Endothelial cell of umbilical vein (primary cell): ENCODE measurements at regions not wholly inside any gene's neighbourhood (a gene's known extent, or its start where the extent isn't known, plus 50 kb on each side); places are given as distances from the start of the nearest gene placed in this dataset.

ENCODE experiments used
- BruUV-seq: library from RNA; stranded (reverse); fragments of 400-500 nt; replicated peaks from 2 replicates; lab custom pipeline; 2021; lab: Mats Ljungman, UMichigan
- CTCF ChIA-PET: fragments of 300-600, 350-600 bp; sonication (Branson Sonifier 250); formaldehyde crosslinking; loops from one replicate; lab custom pipeline; 2021; ENCODE audit warnings: antibody characterized with exemption, inconsistent platforms; lab: Charles Lee
- POLR2A ChIA-PET: fragments of 300-600, 350-600 bp; sonication (Branson Sonifier 250); formaldehyde crosslinking; loops from one replicate; lab custom pipeline; 2021; ENCODE audit warnings: antibody characterized with exemption, inconsistent platforms; lab: Charles Lee
- DNase-seq: peaks from one replicate; pipeline ENCODE4 v3.0.0-alpha.2; 2011; ENCODE audit warnings: low read depth, low spot score
- FAIRE-seq: peaks from 2 replicates; lab custom pipeline; 2011; peaks lifted over from hg19 to GRCh38; lab: Jason Lieb, UNC
- H2AFZ ChIP-seq: 2 replicates; pipeline ENCODE4 v1.6.0; 2012; ENCODE audit warnings: low read depth, low read length, control low read depth, inconsistent platforms
- H3K27ac ChIP-seq: 2 replicates; pipeline ENCODE4 v1.5.1; 2011; ENCODE audit warnings: low read depth, mild to moderate bottlenecking, control low read depth, low read length, moderate library complexity; ENCODE audit not compliant: insufficient read depth
- H3K27me3 ChIP-seq, 2 experiments: 2 replicates each; pipeline versions ENCODE4 v1.6.0 to v1.6.1; 2011; ENCODE audit warnings: low read length in 2 of 2, mixed read lengths in 1 of 2; ENCODE audit not compliant: control insufficient read depth in 2 of 2, insufficient read depth in 2 of 2
- H3K36me3 ChIP-seq, 2 experiments: 2 replicates in 1 of 2; 3 replicates in 1 of 2; pipeline ENCODE4 v1.5.1; 2011; ENCODE audit warnings: low read length in 2 of 2, mild to moderate bottlenecking in 1 of 2, moderate library complexity in 1 of 2; ENCODE audit not compliant: control insufficient read depth in 2 of 2, insufficient read depth in 2 of 2; ENCODE audit errors: extremely low read depth in 1 of 2
- H3K4me1 ChIP-seq: 3 replicates; pipeline ENCODE4 v1.5.1; 2011; ENCODE audit warnings: mild to moderate bottlenecking, low read length; ENCODE audit not compliant: control insufficient read depth, insufficient read depth; ENCODE audit errors: extremely low read depth
- H3K4me2 ChIP-seq: 2 replicates; pipeline ENCODE4 v1.6.1; 2011; ENCODE audit warnings: low read length, control low read depth, mixed read lengths; ENCODE audit not compliant: insufficient read depth
- H3K4me3 ChIP-seq, 3 experiments: fragments of 200-600 bp in 1 of 3; sonication (generic), shearing (Covaris generic) in 1 of 3; replicated peaks in 1 of 3; 2 replicates each; pipeline ENCODE4 v1.5.1; 2011 to 2016; ENCODE audit warnings: control low read depth in 3 of 3, low read length in 3 of 3, mild to moderate bottlenecking in 2 of 3, inconsistent platforms in 1 of 3, low read depth in 1 of 3, moderate library complexity in 1 of 3; ENCODE audit not compliant: insufficient read depth in 1 of 3
- H3K79me2 ChIP-seq: 2 replicates; pipeline ENCODE4 v1.6.0; 2012; ENCODE audit warnings: low read length, inconsistent platforms; ENCODE audit not compliant: control insufficient read depth, insufficient read depth
- H3K9ac ChIP-seq: replicated peaks from 2 replicates; pipeline ENCODE3; 2011; ENCODE audit warnings: low read length, control low read depth; ENCODE audit not compliant: insufficient read depth; ENCODE audit errors: extremely low read depth
- H3K9me1 ChIP-seq: replicated peaks from 3 replicates; pipeline ENCODE4 v1.6.0; 2011; ENCODE audit warnings: mild to moderate bottlenecking, low read length; ENCODE audit not compliant: control insufficient read depth, insufficient read depth; ENCODE audit errors: extremely low read depth
- H3K9me3 ChIP-seq: replicated peaks from 2 replicates; pipeline ENCODE4 v1.5.1; 2012; ENCODE audit warnings: low read length, inconsistent platforms; ENCODE audit not compliant: control insufficient read depth, insufficient read depth
- H4K20me1 ChIP-seq: replicated peaks from 2 replicates; pipeline ENCODE3; 2011; ENCODE audit warnings: mild to moderate bottlenecking, low read length; ENCODE audit not compliant: control insufficient read depth, insufficient read depth; ENCODE audit errors: extremely low read depth
- EZH2 ChIP-seq: IDR thresholded peaks from 2 replicates; pipeline ENCODE4 v1.6.1; 2012; ENCODE audit warnings: borderline replicate concordance, low read depth, mild to moderate bottlenecking, moderate library complexity, low read length, inconsistent platforms; ENCODE audit not compliant: severe bottlenecking
- FOS ChIP-seq: IDR thresholded peaks from 2 replicates; pipeline ENCODE4 v1.6.1; 2011; ENCODE audit warnings: mild to moderate bottlenecking, low read length, moderate library complexity, borderline replicate concordance; ENCODE audit not compliant: insufficient read depth
- GATA2 ChIP-seq: IDR thresholded peaks from 2 replicates; pipeline ENCODE4 v1.7.0; 2011; ENCODE audit warnings: low read depth, mild to moderate bottlenecking, moderate library complexity, mixed read lengths, low read length; ENCODE audit not compliant: insufficient read length, insufficient read depth
- JUN ChIP-seq: IDR thresholded peaks from 2 replicates; pipeline ENCODE4 v1.6.1; 2011; ENCODE audit warnings: borderline replicate concordance, low read depth; ENCODE audit not compliant: insufficient read length, insufficient read depth
- MYC ChIP-seq: IDR thresholded peaks from one replicate; pipeline ENCODE4 v1.6.1; 2011; ENCODE audit warnings: mild to moderate bottlenecking, low read depth, low read length
- POLR2A ChIP-seq: IDR thresholded peaks from 2 replicates; pipeline ENCODE4 v1.6.1; 2012; ENCODE audit warnings: low read depth, mild to moderate bottlenecking, control low read depth, low read length
- POLR2AphosphoS5 ChIP-seq: IDR thresholded peaks from 2 replicates; pipeline ENCODE4 v1.6.1; 2012; ENCODE audit warnings: low read depth, mild to moderate bottlenecking, control low read depth, low read length, moderate library complexity; ENCODE audit not compliant: insufficient read depth
- dilution Hi-C: fragments of 300-500 bp; cut with MboI; formaldehyde crosslinking; loops from one replicate; pipeline ENCODE4 v1.15.0; 2019; ENCODE audit warnings: low sequenced_read_pairs; ENCODE audit not compliant: extremely low pct_ligation_motif_present
- intact Hi-C: fragments of 100-400 bp; cut with micrococcal nuclease; formaldehyde crosslinking; loops from one replicate; pipeline ENCODE4 v1.10.0; 2022
- TF ChIP-seq, protein P1 (sequence below), 2 donors: IDR thresholded peaks; 1 replicate in 1 of 2; 2 replicates in 1 of 2; pipeline ENCODE4 v1.5.1; 2011; ENCODE audit warnings: low read length in 2 of 2, mild to moderate bottlenecking in 2 of 2, moderate library complexity in 2 of 2, control low read depth in 1 of 2, inconsistent platforms in 1 of 2, low read depth in 1 of 2; ENCODE audit not compliant: insufficient read depth in 1 of 2; ENCODE audit errors: extremely low read depth in 1 of 2
- TF ChIP-seq, protein P2 (sequence below): IDR thresholded peaks from 2 replicates; pipeline ENCODE4 v1.6.1; 2011; ENCODE audit not compliant: insufficient read depth, insufficient read length

DNA sequence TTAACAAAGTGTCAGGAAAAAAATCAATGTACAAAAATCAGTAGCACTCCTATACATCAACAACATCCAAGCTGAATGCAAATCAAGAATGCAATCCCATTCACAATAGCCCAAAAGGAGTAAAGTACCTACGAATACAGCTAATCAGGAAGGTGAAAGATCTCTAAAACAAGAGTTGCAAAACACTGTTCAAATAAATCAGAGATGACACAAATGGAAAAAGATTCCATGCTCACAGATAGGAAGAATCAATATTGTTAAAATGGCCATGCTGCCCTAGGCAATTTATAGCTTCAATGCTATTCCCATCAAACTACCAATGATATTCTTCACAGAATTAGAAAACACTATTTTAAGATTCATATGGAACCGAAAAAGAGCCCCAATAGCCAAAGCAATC lies 223.7 kb upstream of the CD96 start:
- no peak for FAIRE-seq
- intact Hi-C loops: no loop called here
- CTCF ChIA-PET: no interaction called here

More for the DNA sequence above, 223.7 kb upstream of the CD96 start:
- Histone ChIP-seq H3K9ac (no peak overlapping the region), H3K9me1 (no peaks in the 10 kb centered on the region), H3K9me3 (no peaks in the 10 kb centered on the region), H3K4me3 (no peak overlapping the region), H3K27ac (no peak overlapping the region), H2AFZ (no peak overlapping the region), H3K36me3 (no peaks in the 10 kb centered on the region), H3K4me2 (no peak overlapping the region), H3K4me1 (no peaks in the 10 kb centered on the region), H3K79me2 (no peaks in the 10 kb centered on the region), H3K27me3 (no peaks in the 10 kb centered on the region), H4K20me1 (no peaks in the 10 kb centered on the region)
- POLR2A ChIA-PET: no interaction called here
- dilution Hi-C loops: no loop called here
- no TSS peak for BruUV-seq
- DNase-seq: no peak
- no peak for TF ChIP-seq FOS
- TF ChIP-seq GATA2: no peak
- no peak for TF ChIP-seq POLR2A
- TF ChIP-seq, protein P1, sequence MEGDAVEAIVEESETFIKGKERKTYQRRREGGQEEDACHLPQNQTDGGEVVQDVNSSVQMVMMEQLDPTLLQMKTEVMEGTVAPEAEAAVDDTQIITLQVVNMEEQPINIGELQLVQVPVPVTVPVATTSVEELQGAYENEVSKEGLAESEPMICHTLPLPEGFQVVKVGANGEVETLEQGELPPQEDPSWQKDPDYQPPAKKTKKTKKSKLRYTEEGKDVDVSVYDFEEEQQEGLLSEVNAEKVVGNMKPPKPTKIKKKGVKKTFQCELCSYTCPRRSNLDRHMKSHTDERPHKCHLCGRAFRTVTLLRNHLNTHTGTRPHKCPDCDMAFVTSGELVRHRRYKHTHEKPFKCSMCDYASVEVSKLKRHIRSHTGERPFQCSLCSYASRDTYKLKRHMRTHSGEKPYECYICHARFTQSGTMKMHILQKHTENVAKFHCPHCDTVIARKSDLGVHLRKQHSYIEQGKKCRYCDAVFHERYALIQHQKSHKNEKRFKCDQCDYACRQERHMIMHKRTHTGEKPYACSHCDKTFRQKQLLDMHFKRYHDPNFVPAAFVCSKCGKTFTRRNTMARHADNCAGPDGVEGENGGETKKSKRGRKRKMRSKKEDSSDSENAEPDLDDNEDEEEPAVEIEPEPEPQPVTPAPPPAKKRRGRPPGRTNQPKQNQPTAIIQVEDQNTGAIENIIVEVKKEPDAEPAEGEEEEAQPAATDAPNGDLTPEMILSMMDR (IDR thresholded peaks at IDR 0.05; ENCODE audit: extremely low read depth in 1 of 2, insufficient read depth in 1 of 2, low read depth in 1 of 2, low read length in 2 of 2): no peak
- no peak for TF ChIP-seq POLR2AphosphoS5
- no peak for TF ChIP-seq EZH2
- TF ChIP-seq MYC: no peak
- TF ChIP-seq, protein P2, sequence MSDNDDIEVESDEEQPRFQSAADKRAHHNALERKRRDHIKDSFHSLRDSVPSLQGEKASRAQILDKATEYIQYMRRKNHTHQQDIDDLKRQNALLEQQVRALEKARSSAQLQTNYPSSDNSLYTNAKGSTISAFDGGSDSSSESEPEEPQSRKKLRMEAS: no peak
- TF ChIP-seq JUN: no peak
